Panc1 (cell line): ENCODE measurements at regions not wholly inside any gene's neighbourhood (a gene's known extent, or its start where the extent isn't known, plus 50 kb on each side); places are given as distances from the start of the nearest gene placed in this dataset.

Source experiments
- ATAC-seq: fragments of 200-7000 bp; cut with Tn5 transposase; 2 replicates; pipeline ENCODE4 v1.9.1; 2020; ENCODE audit warnings: mild to moderate bottlenecking, moderate library complexity
- BruUV-seq: library from RNA; stranded (reverse); fragments of 400-500 nt; replicated peaks from 2 replicates; lab custom pipeline; 2021; lab: Mats Ljungman, UMichigan
- CTCF ChIA-PET: fragments of 300-600 bp; sonication (Branson Sonifier 250); formaldehyde crosslinking; loops from one replicate; lab custom pipeline; 2022; ENCODE audit warnings: antibody characterized with exemption; lab: Charles Lee
- POLR2A ChIA-PET: fragments of 300-600 bp; sonication (Branson Sonifier 250); formaldehyde crosslinking; loops from one replicate; lab custom pipeline; 2022; ENCODE audit warnings: antibody characterized with exemption; lab: Charles Lee
- DNase-seq: peaks from one replicate; pipeline ENCODE4 v3.0.0-alpha.2; 2010; ENCODE audit warnings: low read depth, low spot score
- H3K27ac ChIP-seq: 2 replicates; pipeline ENCODE4 v1.5.1; 2011; ENCODE audit warnings: mild to moderate bottlenecking, low read length, inconsistent platforms
- H3K27me3 ChIP-seq: fragments of 200-500 bp; sonication (Bioruptor generic); 2 replicates; pipeline ENCODE4 v1.6.0; 2014; ENCODE audit warnings: low read length, inconsistent platforms; ENCODE audit not compliant: control insufficient read depth, insufficient read depth
- H3K36me3 ChIP-seq: fragments of 200-500 bp; sonication (Bioruptor generic); 2 replicates; pipeline ENCODE4 v1.5.1; 2014; ENCODE audit warnings: inconsistent platforms, mild to moderate bottlenecking, low read length, moderate library complexity; ENCODE audit not compliant: control insufficient read depth, insufficient read depth
- H3K4me1 ChIP-seq: 2 replicates; pipeline ENCODE4 v1.5.1; 2011; ENCODE audit warnings: inconsistent platforms, mild to moderate bottlenecking, low read length, moderate library complexity; ENCODE audit not compliant: control insufficient read depth, insufficient read depth
- H3K4me3 ChIP-seq, 2 experiments: 2 replicates each; pipeline ENCODE4 v1.5.1; 2011 to 2012; ENCODE audit warnings: low read depth in 2 of 2, low read length in 2 of 2, mild to moderate bottlenecking in 2 of 2, inconsistent platforms in 1 of 2, moderate library complexity in 1 of 2
- H3K9me3 ChIP-seq: fragments of 200-500 bp; sonication (Bioruptor generic); 2 replicates; pipeline ENCODE4 v1.5.1; 2014; ENCODE audit warnings: low read depth, mild to moderate bottlenecking, inconsistent platforms, low read length, moderate library complexity; ENCODE audit not compliant: control insufficient read depth, insufficient read depth
- POLR2AphosphoS5 ChIP-seq: IDR thresholded peaks from 2 replicates; pipeline ENCODE4 v1.6.1; 2012; ENCODE audit warnings: mild to moderate bottlenecking, low read depth, low read length, moderate library complexity
- REST ChIP-seq, 2 experiments: IDR thresholded peaks; 2 replicates each; pipeline ENCODE4 v1.6.1; 2011 to 2012; ENCODE audit warnings: low read depth in 2 of 2, control low read depth in 1 of 2, low read length in 1 of 2, mild to moderate bottlenecking in 1 of 2, moderate library complexity in 1 of 2; ENCODE audit not compliant: insufficient read depth in 1 of 2
- SIN3A ChIP-seq: IDR thresholded peaks from 2 replicates; pipeline ENCODE4 v1.6.1; 2012; ENCODE audit warnings: low read depth, mild to moderate bottlenecking, low read length, moderate library complexity, borderline replicate concordance; ENCODE audit not compliant: insufficient read depth
- TCF7L2 ChIP-seq: IDR thresholded peaks from 2 replicates; pipeline ENCODE4 v1.6.1; 2011; ENCODE audit warnings: mild to moderate bottlenecking, low read depth, low read length, inconsistent platforms
- in situ Hi-C: cut with HindIII; loops from 2 replicates; pipeline ENCODE4 v1.10.0; 2016; ENCODE audit warnings: low sequenced_read_pairs, low pct_unique_long_range_greater_than_20kb
- intact Hi-C: fragments of 100-400 bp; cut with micrococcal nuclease; formaldehyde crosslinking; loops from one replicate; pipeline ENCODE4 v1.10.0; 2022; ENCODE audit not compliant: unreplicated experiment
- TF ChIP-seq, protein P1 (sequence below): fragments of 450-650 bp; IDR thresholded peaks from 2 replicates; pipeline ENCODE4 v1.5.1; 2017; ENCODE audit warnings: mild to moderate bottlenecking

DNA sequence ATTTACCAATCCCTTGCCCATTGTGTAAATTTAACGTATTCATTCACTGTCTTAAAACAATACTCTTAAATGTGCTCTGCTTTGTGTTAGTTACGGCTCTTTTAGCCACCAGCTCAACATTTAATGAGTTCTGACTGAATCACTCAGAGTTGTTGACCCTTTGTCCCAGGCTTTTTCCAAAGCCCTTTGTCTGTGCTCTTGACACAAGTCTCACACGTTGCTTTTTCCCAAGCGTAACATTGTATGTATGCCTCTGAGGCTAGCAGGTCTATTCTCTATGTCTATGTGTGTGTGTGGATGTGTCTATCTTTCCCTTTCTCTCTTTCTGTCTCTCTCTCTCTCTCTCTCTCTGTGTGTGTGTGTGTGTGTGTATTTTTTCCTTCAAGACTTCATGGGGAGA lies 435.4 kb upstream of the GOLIM4 start:
- POLR2A ChIA-PET, result no interaction called here
- intact Hi-C loops (no loop called here), in situ Hi-C loops (no loop called here)
- no peaks in the 10 kb centered on the region; the same call in 1 of the 2 replicates for H3K9me3 ChIP-seq
- TF ChIP-seq POLR2AphosphoS5 (no peak), REST (IDR thresholded peaks at IDR 0.05; ENCODE audit: insufficient read depth in 1 of 2, low read depth in 2 of 2, low read length in 1 of 2) (no peak), SIN3A (no peak), TCF7L2 (no peak)
- TF ChIP-seq, protein P1, sequence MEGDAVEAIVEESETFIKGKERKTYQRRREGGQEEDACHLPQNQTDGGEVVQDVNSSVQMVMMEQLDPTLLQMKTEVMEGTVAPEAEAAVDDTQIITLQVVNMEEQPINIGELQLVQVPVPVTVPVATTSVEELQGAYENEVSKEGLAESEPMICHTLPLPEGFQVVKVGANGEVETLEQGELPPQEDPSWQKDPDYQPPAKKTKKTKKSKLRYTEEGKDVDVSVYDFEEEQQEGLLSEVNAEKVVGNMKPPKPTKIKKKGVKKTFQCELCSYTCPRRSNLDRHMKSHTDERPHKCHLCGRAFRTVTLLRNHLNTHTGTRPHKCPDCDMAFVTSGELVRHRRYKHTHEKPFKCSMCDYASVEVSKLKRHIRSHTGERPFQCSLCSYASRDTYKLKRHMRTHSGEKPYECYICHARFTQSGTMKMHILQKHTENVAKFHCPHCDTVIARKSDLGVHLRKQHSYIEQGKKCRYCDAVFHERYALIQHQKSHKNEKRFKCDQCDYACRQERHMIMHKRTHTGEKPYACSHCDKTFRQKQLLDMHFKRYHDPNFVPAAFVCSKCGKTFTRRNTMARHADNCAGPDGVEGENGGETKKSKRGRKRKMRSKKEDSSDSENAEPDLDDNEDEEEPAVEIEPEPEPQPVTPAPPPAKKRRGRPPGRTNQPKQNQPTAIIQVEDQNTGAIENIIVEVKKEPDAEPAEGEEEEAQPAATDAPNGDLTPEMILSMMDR, result no peak
- ATAC-seq, result no peak
- no peaks in the 10 kb centered on the region for H3K27me3 ChIP-seq
- no peak overlapping the region for H3K4me3 ChIP-seq
- no peaks in the 10 kb centered on the region for H3K36me3 ChIP-seq
- no peaks in the 10 kb centered on the region for H3K4me1 ChIP-seq
- no peak for DNase-seq
- CTCF ChIA-PET, result no interaction called here
- BruUV-seq, result no TSS peak
- H3K27ac ChIP-seq, result no peak overlapping the region

DNA sequence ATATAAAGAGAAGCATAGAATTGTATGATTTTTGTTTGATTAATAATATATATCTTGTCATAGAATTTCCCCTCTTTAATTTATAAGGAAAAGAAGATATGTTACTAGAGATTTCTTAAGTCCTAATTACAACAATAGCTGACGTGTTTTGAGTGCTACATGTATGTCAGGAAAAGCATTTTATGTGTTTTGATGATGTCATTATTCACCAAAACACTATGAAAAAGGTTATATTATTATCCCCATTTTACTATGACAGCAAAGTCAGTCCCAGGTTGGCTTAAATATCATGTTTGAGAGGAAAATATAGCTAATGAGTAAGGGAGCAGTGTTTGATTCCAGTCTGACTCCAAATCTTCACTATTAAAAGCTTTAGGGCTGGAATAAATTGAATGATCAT lies 428.4 kb upstream of the GOLIM4 start:
- no peak for TF ChIP-seq REST (IDR thresholded peaks at IDR 0.05; ENCODE audit: insufficient read depth in 1 of 2, low read depth in 2 of 2, low read length in 1 of 2)
- TF ChIP-seq POLR2AphosphoS5, result no peak
- TF ChIP-seq, protein P1, result no peak
- TF ChIP-seq SIN3A, result no peak
- TF ChIP-seq TCF7L2, result no peak
- no TSS peak for BruUV-seq
- no peaks in the 10 kb centered on the region; the same call in 1 of the 2 replicates for H3K9me3 ChIP-seq
- ATAC-seq (no peak), DNase-seq (no peak)
- in situ Hi-C loops, result no loop called here
- intact Hi-C loops, result no loop called here
- H3K4me1 ChIP-seq, result no peaks in the 10 kb centered on the region
- no peak overlapping the region for H3K27ac ChIP-seq
- POLR2A ChIA-PET, result no interaction called here
- H3K36me3 ChIP-seq, result no peaks in the 10 kb centered on the region
- CTCF ChIA-PET, result no interaction called here
- no peaks in the 10 kb centered on the region for H3K27me3 ChIP-seq
- no peak overlapping the region for H3K4me3 ChIP-seq
